Neural cell (in vitro differentiated cells): ENCODE measurements at regions not wholly inside any gene's neighbourhood (a gene's known extent, or its start where the extent isn't known, plus 50 kb on each side); places are given as distances from the start of the nearest gene placed in this dataset.

Source experiments
- CTCF ChIP-seq: fragments of 450-650 bp; IDR thresholded peaks from 2 replicates; pipeline ENCODE4 v1.5.1; 2014; ENCODE audit warnings: antibody characterized with exemption, mild to moderate bottlenecking, moderate library complexity; ENCODE audit not compliant: poor library complexity, severe bottlenecking
- EP300 ChIP-seq: fragments of 450-650 bp; conservative IDR thresholded peaks from 2 replicates; pipeline ENCODE4 v1.6.1; 2014; ENCODE audit warnings: antibody characterized with exemption, mild to moderate bottlenecking, moderate library complexity; ENCODE audit not compliant: poor library complexity, severe bottlenecking
- EZH2 ChIP-seq: fragments of 200-600, 300-800 bp; shearing (Covaris generic), sonication (generic); IDR thresholded peaks from 2 replicates; pipeline ENCODE4 v1.6.1; 2014; ENCODE audit warnings: antibody characterized with exemption, low read length, borderline replicate concordance, mild to moderate bottlenecking; ENCODE audit not compliant: insufficient read depth, poor library complexity, severe bottlenecking
- MXI1 ChIP-seq: fragments of 450-650 bp; conservative IDR thresholded peaks from 2 replicates; pipeline ENCODE4 v1.6.1; 2014; ENCODE audit warnings: antibody characterized with exemption, mild to moderate bottlenecking; ENCODE audit not compliant: poor library complexity, severe bottlenecking
- REST ChIP-seq: IDR thresholded peaks from 2 replicates; pipeline ENCODE4 v1.6.1; 2012; ENCODE audit warnings: borderline replicate concordance
- SMC3 ChIP-seq: fragments of 450-650 bp; conservative IDR thresholded peaks from 2 replicates; pipeline ENCODE4 v1.6.1; 2014; ENCODE audit warnings: antibody characterized with exemption, mild to moderate bottlenecking, moderate library complexity; ENCODE audit not compliant: poor library complexity
- TAF1 ChIP-seq: IDR thresholded peaks from 2 replicates; pipeline ENCODE4 v1.6.1; 2012; ENCODE audit warnings: low read depth

DNA sequence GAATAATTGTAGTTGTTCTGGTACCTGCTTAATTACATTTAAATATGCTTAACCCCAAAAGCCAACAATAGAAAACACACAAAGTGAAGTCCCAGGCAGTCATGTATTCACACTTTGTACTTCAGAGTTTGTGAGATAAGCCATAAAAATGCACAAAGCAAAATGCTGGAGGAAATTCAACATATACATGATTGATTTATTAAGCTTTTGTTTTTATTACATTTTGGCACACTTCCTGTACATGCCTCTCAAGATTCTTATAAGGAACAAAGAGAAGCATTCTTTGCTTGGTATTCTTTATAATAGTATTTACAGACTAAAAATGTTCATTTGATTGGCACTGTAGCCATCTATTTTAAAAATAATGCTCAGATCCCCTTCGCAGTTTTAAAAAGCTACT is 107.7 kb upstream of the ANK3 start:
- TF ChIP-seq CTCF: no peak
- TF ChIP-seq REST: no peak
- TF ChIP-seq SMC3: no peak
- TF ChIP-seq EZH2: no peak
- no peak for TF ChIP-seq MXI1
- TF ChIP-seq EP300: no peak
- TF ChIP-seq TAF1: no peak
